NCI-H2107 treated with DMSO at 0.1 percent for 48 hours (cell line): ENCODE measurements at regions not wholly inside any gene's neighbourhood (a gene's known extent, or its start where the extent isn't known, plus 50 kb on each side); places are given as distances from the start of the nearest gene placed in this dataset.
"Not testable (repeated sequence)": the region's sequence is repeated elsewhere in the genome, so short reads cannot be mapped to it uniquely, and the experiment has no call there.

Source experiments
- DNase-seq: peaks from one replicate; lab custom pipeline; 2025; ENCODE audit not compliant: unreplicated experiment; lab: John Stamatoyannopoulos, UW

DNA sequence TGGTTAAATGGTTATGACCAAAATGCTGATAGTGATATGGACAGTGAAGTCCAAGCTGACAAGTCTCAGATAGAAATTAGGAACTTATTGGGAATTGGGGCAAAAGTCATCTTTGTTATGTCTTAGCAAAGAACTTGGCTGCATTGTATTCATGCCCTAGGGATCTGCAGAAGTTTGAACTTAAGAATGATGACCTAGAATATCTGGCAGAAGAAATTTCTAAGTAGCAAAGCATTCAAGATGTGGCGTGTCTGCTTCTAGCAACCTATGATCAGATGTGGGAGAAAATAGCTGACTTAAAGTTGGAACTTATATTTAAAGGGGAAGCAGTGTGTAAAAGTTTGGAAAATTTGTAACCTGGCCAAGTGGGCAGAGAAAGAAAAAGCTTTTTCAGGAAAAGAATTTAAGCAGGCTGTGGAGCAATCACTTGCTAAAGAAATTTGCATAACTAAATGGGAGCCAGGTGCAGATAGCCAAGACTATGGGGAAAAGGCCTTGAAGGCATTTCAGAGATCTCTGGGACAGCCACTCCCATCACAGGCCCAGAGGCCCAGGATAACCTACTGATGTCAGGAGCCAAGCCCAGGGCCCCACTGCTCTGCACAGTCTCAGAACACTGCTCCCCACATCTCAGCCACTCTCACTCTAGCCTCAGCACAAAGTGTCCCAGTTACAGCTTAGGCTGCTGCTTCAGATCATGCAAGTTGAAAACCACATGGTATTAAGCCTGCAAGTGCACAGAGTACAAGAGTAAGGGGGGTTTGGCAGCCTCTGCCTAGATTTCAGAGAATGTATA, 147.8 kb upstream of the TGFBR2 start:
- no peak for DNase-seq

DNA sequence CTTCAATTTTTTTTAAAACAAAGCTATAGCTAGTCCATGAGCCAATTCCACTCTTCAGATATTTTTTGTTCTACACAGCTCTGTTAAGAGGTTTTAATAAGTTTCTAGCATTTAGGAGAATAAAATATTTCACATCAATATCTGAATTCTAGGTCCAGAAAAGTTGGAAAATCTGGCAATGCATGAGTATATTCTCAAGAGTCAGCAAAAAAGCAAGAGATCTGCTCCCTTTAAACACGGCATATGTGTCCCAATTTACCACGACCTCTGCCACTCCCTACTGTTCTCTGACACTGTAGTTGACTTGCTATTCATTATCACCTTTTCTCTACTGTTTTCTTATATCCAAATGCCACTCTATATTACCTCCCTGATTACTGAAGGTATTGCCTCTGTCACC, 145.1 kb upstream of the TGFBR2 start:
- no peak for DNase-seq

DNA sequence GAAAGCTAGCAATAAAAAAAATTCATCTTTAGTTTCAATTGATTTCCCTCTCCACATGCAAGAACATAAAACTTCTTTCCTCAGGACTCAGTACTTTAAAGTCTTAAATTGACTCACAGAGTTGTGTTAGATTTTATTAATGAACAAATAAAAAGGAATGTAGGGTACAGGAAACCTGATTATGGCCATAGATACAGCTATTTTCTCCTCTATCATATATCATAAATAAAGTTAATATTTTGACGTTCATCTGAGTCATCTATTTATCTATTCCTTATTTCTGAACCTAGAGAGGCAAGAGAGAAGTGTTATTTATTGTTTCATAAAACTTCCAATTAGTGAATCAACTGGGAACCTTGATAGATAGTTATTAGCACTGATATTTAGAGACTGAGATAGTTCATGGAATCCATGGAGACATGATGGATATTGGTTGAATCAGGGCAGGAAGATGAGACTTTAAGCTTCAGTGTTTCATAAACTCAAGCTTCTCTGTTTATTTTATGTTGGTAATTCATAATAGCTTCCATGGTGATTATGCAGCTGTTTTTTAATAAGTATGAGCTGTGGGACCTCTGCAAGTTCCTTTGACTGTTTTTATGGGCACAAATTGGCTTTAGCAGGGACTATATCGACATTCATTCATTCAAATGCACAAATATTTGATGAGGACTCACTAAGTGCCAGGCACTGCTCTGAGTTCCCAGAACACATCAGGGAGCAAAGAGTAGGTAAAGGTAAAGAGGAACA, 143.5 kb upstream of the TGFBR2 start:
- DNase-seq, result no peak

DNA sequence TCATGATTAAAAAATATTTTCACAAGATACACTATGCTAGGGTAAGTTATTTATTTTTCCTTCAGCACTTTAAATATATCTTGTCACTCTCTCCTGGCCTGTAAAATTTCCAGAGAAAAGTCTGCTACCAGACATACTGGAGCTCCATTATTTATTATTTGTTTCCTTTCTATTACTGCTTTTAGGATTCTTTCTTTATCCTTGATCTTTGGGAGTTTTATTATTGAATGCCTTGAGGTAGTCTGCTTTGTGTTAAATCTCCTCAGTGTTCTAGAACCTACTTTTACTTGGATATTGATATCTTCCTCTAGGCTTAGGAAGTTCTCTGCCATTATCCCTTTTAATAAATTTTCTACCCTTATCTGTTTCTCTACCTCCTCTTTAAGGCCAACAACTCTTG, 142.0 kb upstream of the TGFBR2 start:
- no peak for DNase-seq

DNA sequence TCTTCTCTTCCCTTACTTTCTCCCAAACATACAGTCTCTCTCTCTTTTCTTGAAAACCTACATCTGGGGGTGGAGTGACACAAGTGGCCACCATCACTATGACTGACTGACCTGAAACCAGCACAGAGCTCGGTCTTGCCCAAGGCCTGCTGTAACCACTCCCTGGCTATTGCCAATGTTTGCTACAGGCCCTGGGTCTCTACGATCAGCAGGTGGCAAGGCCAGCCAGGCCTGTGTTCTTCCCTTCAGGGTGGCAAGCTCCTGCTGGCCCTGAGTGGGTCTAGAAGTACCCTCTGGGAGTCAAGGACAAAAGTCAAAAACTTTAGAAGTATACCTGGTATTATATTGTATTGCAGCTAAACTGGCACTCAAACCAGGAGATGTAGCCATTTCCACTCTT, 140.9 kb upstream of the TGFBR2 start:
- no peak for DNase-seq

DNA sequence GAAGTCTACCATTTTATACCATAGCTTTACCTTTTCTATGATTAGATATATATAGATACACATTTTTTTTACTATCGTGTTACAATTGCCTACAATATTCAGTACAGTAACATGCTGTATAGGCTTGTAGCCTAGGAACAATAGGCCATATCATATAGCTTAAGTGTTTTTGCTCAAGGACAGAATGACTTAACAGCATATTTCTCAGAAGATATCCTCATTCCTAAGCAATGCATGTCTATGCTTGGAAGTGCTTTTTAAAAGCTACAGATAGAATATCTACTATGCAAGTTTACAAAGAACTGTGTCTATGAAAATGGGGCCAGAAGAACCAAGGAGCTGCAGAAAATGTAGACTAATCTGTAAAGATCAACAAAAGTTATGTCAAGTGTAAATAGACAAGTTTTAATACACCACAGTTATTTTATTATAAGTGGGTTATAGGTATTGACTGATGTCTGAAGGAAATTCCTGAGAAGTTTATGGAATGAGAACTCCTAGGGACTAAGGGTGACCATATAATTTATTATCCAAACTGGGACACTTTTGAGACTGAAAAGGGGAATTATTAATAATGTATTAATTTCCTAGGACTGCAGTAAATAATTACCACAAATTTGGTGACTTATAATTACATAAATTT, 138.7 kb upstream of the TGFBR2 start:
- DNase-seq, result no peak

DNA sequence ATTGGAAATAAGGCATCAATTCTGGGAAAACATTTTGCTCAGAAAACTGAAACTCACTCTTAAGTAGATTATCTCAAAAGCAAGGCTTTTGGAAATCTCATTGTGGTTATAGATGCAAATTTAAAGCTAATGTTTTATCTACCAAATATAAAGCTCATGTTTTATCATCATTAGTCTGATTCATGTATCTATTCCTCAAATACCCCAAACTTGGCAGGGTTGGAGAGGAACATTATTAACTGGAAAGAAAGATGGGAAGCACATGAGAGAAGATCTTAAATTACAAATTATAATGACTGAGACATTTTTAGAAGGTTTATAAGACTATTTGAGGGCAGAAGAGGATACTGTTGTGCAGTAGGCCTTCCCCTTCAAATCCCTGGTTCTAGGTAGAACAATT, 137.3 kb upstream of the TGFBR2 start:
- no peak for DNase-seq

DNA sequence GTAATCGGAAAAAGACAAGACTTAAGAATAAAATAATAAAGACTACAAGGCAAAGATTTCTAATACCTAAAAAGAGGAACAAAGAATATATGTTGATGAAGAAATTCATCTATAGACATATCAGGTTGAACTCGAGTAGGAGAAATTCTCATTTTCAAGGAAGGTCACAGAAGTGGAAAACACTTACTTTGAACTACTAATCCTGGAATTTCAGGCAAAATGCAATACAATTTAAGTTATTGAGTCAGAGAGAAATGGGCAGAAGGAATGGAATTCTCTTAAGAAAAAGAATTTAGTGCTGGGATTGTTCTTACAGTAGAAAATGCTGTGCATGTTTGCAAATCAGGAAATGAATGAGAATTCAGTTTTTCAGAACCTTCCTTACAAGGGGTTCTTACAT, 135.9 kb upstream of the TGFBR2 start:
- DNase-seq, result no peak

DNA sequence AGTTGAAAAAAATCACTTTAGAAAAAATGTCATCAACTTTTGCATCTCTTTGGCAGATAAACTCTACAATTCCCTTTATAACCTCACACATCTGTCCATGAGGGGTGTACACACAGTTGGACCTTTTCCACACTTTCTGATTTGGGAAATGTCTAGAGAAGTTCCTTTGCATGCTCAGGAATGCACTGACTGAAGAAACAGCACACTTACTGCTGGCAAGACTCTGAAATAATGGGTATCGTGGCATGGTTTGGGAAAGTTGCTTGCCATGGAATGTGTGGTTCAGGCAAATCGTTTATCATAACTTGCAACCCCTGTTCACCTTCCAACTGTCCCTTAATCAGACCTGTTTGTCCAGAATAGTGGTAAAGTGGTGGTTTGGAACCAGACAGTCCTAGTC, 135.3 kb upstream of the TGFBR2 start:
- DNase-seq, result no peak

DNA sequence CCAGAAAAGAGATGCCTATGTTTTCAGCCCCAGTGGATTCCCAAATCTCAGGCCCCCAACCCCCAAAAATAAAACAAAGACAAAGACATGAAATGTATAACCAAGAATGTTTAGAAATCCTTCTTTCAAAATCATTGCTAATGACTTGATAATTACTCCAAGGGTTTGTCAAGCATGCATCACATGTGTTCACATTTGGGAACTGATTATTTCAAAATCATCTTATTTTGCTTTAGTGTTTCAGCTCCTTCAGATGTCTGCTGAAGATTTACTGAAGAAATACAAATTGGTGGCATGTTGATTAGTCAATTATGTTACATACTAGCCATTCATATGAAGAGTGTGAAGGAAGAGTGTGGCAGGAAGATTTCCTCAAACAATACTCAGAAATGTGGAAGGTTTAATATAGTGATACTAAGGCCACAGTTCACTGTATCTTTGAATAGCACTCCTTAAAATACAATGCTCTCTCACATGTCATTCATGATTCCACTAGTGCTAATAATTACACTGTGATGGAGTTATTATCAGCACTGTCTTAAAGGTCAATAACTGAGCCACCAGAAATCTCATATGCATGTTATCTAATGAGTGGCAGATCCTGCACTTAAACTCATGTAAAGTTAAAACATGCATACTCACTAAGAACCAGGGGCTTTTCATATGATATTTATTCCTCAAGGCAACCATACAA, 134.5 kb upstream of the TGFBR2 start:
- no peak for DNase-seq

DNA sequence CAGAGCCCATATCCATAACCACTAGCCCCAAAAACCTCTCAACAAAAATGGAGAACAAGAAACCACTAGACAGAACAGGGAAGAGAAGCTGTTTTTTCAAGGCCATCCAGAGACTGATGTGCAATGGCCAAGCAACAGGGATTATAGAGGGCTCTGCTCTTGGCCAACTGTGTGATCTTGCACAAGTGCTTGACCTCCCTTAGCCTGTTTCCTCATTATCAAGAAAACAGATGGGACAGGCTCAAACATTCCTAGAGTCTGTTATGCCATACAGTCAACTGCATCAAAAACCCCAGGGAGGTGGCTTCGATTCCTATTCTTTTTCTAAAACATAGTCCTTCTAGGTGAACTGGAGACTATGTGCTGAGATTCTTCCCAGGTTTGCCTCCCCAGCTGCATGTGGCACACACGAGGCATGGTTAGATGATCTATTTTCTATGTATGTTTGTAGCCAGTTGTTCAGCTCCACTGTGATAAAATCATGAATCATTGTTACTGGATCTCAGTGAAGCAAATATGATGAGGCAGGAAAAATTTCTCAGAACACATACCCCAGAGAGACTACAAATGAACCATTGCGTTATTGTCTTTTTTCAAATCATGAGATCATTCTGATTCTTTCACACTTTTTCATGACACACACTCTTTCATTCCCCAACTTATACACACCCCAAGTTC, 132.9 kb upstream of the TGFBR2 start:
- no peak for DNase-seq

DNA sequence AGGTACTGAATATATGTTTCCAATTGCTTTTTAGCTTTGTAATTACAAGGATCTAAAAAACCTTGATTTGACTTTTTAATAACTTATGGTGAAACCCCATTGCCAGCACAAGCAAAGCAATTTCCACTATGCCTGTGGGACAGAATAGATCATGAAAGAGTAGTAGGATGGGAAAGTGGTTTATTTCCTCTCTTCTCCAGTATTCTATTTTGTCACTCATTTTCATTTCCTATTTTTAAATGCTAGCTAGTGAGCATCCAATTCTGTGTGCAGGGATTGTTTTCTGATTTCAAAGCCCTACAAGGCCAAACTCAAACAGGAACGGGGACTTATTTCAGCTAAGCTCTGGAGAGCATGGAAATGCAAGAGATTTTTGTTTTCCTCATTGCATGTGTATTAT, 132.0 kb upstream of the TGFBR2 start:
- no peak for DNase-seq

DNA sequence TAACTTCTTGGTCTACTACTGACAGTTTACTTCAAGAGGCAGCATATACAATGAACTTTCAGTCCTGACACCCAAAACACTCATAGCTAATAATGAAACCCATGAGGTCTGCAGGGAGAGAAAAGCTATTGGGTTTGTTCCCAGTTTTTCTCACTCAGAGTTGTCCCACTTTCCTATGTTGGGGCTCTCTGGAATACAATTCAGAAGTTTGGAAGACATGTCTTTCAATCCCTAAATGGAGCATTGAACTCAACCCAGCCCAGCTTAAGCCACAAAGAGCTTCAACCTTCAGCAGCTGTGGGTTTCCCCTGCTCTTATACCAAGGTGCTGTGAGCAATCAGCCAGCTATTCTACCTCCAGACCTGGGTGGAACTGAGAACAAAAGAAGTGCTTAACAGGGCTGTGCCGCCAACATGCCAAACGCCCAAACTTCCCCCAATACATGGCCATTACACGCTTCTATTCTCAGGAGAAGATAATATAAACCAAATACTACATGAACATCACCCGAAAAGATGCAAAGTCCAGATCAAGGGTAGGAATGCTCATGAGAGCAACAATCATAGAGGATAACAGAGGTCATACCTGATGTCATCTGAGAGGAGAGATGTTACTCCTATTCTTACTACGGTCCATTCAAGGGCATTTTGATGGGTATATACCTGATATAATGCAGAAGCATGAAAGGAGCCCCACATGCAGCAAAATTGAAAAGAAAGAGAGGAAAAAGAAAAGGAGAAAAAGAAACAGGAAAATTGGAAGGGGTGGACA, 131.2 kb upstream of the TGFBR2 start:
- no peak for DNase-seq

DNA sequence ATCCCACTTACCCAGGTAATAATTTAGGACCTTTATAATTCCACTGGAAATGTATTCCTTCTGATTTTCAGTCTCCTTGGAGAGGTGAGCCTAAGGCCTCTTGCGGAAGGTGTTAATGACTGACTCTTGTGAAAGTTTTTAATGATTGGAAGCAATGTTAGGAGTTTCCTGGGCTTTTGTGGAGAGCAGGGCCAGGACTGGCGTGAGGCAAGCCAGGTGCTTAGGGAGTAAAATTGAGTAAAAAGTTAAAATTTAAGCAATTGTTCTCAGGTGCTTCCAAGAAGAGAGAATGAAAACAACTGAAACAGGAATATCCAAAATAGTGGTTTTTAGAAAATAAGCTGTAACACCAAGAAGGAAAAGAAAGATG, 130.6 kb upstream of the TGFBR2 start:
- no peak for DNase-seq

DNA sequence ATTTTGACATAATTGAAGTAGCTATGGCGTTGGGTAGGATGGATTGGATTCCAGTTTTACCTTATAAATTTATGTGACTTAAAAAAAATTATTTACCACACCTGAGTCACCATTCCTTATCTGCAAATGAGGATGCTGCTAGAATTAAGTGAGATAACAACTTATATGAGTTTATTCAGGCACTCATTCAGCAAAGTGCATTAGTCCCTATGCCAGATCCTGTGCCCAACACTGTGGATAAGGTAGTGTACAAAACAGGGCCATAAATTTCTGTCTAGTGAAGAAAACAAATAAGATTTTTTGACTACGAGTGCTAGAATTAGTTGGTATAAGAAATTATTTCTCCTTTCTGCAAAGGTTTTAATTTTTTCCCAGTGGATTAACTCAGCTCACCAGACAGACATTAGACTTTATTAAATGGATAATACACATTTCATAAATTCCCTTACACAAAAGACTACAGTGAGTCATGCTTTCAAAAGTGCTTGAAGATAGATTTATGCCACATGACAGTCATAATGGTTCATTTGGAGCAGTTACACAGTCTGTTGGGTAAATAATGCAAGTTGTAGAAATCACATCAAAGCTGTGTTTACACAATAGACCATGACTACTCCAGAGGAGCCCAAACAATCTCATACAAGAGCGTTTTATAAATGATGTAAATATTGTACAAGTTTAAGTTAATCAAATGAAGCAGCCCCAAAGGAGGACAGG, 129.9 kb upstream of the TGFBR2 start:
- DNase-seq, result no peak

DNA sequence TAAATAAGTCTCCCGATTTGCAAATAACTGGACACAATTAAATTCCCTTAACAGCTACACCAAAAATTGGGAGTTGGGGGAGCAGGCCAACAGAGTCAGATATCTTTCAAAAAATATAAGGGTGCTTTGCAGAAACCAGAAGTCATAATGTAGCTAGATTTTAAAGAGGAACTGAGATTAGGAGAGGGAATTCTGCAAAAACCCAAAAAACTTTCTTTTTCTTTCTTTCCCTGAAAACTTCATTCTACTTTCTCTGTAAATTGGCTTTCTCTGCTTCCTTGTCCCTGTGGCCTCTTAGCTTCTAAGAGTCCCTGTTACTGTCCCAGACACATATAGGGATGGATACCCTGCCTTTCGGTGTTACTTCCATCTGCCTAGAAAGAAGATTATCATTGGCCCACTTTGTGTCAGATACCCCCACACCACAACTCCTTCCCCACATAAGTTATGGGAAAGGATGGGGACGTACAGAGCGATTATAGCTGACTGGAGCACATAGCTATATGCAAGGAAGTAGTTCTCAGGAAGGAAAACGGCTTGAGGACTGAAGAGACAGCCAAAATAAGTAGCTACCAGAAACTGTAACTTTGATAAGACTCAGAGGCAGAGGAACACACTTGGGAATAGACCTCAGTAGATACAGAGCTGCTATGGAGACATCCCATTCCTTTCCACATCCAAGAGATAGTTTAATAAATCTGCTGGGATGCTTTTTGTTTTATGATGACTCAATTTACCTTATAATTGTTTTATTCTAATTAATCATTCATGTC, 129.1 kb upstream of the TGFBR2 start:
- no peak for DNase-seq

DNA sequence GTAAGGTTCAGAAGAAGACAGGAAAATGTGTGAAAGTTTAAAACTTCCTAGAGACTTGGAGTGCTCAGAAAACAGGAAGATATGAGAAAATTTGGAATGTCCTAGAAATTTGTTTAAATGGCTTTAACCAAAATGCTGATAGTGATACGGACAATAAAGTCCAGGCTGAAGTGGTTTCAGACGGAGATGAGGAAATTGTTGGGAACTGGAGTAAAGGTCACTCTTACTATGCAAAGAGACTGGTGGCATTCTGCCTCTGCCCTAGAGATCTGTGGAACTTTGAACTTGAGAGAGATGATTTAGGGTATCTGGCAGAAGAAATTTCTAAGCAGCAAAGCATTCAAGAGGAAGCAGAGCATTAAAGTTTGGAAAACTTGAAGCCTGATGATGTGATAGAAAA, 126.7 kb upstream of the TGFBR2 start:
- not testable (repeated sequence) for DNase-seq

DNA sequence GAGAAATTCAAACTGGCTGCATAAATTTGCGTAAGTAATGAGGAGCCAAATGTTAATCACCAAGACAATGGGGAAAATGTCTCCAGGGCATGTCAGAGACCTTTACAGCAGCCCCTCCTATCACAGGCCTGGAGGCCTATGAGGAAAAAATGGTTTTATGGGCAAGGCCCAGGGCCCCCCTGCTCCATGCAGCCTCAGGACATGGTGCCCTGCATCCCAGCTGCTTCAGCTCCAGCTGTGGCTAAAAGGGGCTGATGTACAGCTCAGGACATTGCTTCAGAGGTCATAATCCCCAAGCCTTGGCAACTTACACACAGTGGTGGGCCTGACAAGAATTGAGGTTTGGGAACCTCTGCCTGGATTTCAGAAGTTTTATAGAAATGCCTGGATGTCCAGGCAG, 126.2 kb upstream of the TGFBR2 start:
- not testable (repeated sequence) for DNase-seq

DNA sequence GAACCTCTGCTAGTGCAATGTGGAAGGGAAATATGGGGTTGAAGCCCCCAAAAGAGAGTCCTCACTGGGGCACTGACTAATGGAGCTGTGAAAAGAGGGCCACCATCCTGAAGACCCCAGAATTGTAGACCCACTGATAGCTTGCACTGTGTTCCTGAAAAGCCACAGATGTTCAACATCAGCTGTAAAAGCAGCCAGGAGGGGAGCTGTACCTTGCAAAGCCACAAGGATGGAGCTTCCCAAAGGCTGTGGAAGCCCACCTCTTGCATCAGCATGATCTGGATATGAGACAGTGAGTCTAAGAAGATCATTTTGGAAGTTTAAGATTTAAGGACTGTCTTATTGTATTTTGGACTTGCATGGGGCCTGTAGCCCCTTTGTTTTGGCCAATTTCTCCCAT, 125.8 kb upstream of the TGFBR2 start:
- no peak for DNase-seq
